Tibial nerve (tissue), 3 donors: ENCODE measurements at regions not wholly inside any gene's neighbourhood (a gene's known extent, or its start where the extent isn't known, plus 50 kb on each side); places are given as distances from the start of the nearest gene placed in this dataset.

ENCODE experiments used
- POLR2A ChIP-seq, 2 donors: fragments of 450-650 bp; IDR thresholded peaks; one replicate each; pipeline ENCODE4 v1.6.1; 2017; ENCODE audit warnings: antibody characterized with exemption in 2 of 2, mild to moderate bottlenecking in 2 of 2, moderate library complexity in 2 of 2
- TF ChIP-seq, protein P1 (sequence below), 5 experiments: fragments of 200-600 bp in 3 of 5; fragments of 450-650 bp in 2 of 5; sonication (generic) in 3 of 5; IDR thresholded peaks; one replicate each; pipeline ENCODE4 v1.5.1; 2016 to 2019; ENCODE audit warnings: antibody characterized with exemption in 5 of 5, mild to moderate bottlenecking in 3 of 5, moderate library complexity in 2 of 5

DNA sequence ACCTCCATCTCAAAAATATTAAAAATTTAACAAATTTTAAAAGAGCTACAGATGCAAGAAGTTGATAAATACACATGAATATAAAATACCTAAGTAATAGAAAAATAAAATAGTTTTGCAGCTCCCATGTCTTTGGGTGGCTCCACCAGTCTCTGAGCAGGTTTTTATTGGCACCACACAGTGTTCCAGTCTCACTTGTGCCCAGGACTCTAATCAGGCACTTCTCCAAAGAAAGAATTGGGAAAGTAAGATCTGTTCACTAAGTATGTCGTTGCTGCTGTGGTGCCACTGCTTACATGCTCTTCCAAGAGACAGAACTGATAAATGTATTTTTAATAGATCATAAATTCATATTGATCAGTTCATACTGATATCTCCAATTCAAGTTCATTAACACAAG is 92.5 kb upstream of the ABI3BP start:
- TF ChIP-seq POLR2A (IDR thresholded peaks at IDR 0.05) = no peak
- TF ChIP-seq, protein P1, sequence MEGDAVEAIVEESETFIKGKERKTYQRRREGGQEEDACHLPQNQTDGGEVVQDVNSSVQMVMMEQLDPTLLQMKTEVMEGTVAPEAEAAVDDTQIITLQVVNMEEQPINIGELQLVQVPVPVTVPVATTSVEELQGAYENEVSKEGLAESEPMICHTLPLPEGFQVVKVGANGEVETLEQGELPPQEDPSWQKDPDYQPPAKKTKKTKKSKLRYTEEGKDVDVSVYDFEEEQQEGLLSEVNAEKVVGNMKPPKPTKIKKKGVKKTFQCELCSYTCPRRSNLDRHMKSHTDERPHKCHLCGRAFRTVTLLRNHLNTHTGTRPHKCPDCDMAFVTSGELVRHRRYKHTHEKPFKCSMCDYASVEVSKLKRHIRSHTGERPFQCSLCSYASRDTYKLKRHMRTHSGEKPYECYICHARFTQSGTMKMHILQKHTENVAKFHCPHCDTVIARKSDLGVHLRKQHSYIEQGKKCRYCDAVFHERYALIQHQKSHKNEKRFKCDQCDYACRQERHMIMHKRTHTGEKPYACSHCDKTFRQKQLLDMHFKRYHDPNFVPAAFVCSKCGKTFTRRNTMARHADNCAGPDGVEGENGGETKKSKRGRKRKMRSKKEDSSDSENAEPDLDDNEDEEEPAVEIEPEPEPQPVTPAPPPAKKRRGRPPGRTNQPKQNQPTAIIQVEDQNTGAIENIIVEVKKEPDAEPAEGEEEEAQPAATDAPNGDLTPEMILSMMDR (IDR thresholded peaks at IDR 0.05) = no peak
